ENCODE measurements at regions not wholly inside any gene's neighbourhood (a gene's known extent, or its start where the extent isn't known, plus 50 kb on each side); places are given as distances from the start of the nearest gene placed in this dataset.

DNA sequence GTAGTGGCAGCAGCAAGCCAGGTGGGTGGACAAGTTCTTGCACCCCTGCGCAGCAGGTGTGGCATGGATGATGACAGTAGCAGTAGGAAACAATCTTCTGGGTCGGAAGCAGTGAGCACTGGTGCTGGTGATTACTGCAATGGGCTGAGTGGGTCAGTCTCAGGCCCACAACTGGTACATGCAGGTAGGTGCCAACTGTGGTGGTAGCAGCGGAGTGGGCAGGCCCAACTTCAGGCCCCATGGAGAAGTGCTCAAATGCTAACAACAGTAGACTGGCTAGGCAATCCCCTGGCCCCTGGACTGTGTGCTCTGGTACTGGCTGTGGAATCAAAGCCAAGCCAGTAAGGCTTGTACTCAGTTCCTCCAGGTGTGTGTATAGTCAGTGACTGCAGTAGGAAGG lies 413.7 kb downstream of the PDGFC start:
- TF ChIP-seq, protein P1, sequence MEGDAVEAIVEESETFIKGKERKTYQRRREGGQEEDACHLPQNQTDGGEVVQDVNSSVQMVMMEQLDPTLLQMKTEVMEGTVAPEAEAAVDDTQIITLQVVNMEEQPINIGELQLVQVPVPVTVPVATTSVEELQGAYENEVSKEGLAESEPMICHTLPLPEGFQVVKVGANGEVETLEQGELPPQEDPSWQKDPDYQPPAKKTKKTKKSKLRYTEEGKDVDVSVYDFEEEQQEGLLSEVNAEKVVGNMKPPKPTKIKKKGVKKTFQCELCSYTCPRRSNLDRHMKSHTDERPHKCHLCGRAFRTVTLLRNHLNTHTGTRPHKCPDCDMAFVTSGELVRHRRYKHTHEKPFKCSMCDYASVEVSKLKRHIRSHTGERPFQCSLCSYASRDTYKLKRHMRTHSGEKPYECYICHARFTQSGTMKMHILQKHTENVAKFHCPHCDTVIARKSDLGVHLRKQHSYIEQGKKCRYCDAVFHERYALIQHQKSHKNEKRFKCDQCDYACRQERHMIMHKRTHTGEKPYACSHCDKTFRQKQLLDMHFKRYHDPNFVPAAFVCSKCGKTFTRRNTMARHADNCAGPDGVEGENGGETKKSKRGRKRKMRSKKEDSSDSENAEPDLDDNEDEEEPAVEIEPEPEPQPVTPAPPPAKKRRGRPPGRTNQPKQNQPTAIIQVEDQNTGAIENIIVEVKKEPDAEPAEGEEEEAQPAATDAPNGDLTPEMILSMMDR (IDR thresholded peaks at IDR 0.05), result no peak
- no peak for TF ChIP-seq POLR2A (IDR thresholded peaks at IDR 0.05)
